ENCODE measurements at regions not wholly inside any gene's neighbourhood (a gene's known extent, or its start where the extent isn't known, plus 50 kb on each side); places are given as distances from the start of the nearest gene placed in this dataset.

- TF ChIP-seq CTCF (IDR thresholded peaks at IDR 0.05; ENCODE audit: insufficient read depth, low read depth, low read length) (no peak), EZH2 (IDR thresholded peaks at IDR 0.05; ENCODE audit: insufficient read depth, low read length) (no peak)
These were observed 117.7 kb upstream of the ZNF507 start for GRCh38 chr19:32227561-32228165.

Measured in astrocyte (in vitro differentiated cells and primary cell).